GM12891 (cell line): ENCODE measurements at regions not wholly inside any gene's neighbourhood (a gene's known extent, or its start where the extent isn't known, plus 50 kb on each side); places are given as distances from the start of the nearest gene placed in this dataset.

Experiments
- DNase-seq: peaks from one replicate; pipeline ENCODE4 v3.0.0; 2011; ENCODE audit warnings: low spot score; ENCODE audit not compliant: insufficient read length
- FAIRE-seq: peaks from 2 replicates; lab custom pipeline; 2011; peaks lifted over from hg19 to GRCh38; lab: Jason Lieb, UNC
- PAX5 ChIP-seq: IDR thresholded peaks from 2 replicates; pipeline ENCODE4 v1.6.1; 2011; ENCODE audit warnings: low read length, moderate library complexity, mild to moderate bottlenecking; ENCODE audit not compliant: insufficient read depth, severe bottlenecking
- POLR2A ChIP-seq: IDR thresholded peaks from 2 replicates; pipeline ENCODE4 v1.6.1; 2011; ENCODE audit warnings: low read depth, low read length, control low read depth
- POLR2AphosphoS5 ChIP-seq: IDR thresholded peaks from 2 replicates; pipeline ENCODE4 v1.6.1; 2011; ENCODE audit warnings: low read depth, low read length, control low read depth
- POU2F2 ChIP-seq: IDR thresholded peaks from 2 replicates; pipeline ENCODE4 v1.6.1; 2011; ENCODE audit warnings: low read depth, mild to moderate bottlenecking, control low read depth, low read length, moderate library complexity
- SPI1 ChIP-seq: IDR thresholded peaks from 2 replicates; pipeline ENCODE4 v1.6.1; 2011; ENCODE audit warnings: low read depth, low read length, control low read depth
- TAF1 ChIP-seq: IDR thresholded peaks from 2 replicates; pipeline ENCODE4 v1.6.1; 2011; ENCODE audit warnings: low read depth, low read length, control low read depth

DNA sequence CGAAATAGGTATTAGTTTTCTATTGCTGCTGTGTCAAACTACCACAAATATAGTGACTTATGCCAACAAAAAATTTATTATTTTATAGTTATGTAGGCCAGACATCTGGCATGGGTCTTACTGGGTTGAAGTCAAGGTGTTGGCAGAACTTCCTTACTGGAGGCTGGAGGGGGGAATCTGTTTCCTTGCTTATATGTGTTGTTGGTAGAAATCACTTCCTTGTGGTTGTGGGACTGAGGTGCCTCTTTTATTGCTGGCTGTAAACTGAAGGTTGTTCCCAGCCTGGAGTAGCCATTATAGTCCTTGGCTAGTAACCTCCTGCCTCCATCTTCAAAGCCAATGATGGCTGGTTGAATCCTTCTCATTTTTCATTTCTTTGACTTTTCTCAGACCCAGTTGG lies 439.8 kb upstream of the EEF2KMT start:
- TF ChIP-seq TAF1 = no peak
- TF ChIP-seq POLR2AphosphoS5 = no peak
- TF ChIP-seq POU2F2 = no peak
- no peak for FAIRE-seq

DNA sequence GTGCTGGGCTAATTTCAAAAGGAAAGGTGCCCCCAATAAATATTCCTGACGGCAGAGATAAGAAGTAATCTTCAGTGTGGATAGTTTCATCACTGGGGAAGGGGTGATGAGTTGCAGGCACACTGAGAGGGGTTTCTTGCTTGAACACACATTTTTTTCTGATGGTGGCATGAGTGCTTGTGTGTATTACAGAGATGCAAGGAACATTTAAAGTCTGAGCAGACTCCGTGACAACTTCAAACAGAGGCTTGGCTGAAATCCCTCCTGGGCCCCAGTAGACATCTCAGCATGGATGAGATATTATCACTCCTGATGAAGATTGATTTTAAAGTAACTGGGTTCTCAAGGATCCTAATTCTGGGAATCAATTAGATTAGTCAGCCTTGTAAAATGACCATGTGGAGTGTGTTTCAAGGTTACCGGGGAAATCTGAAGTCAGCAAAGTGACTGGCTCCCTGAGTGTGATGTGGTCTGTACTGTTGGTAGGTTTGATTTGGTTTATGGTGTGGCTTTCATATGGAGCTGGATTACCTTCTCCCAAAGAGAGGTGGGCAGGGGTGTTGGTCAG lies 435.8 kb upstream of the EEF2KMT start:
- FAIRE-seq (no peak), DNase-seq (no peak)
- no peak for TF ChIP-seq POLR2AphosphoS5
- TF ChIP-seq TAF1 = no peak
- no peak for TF ChIP-seq PAX5
- no peak for TF ChIP-seq POLR2A

More for the DNA sequence above, 439.8 kb upstream of the EEF2KMT start:
- DNase-seq = no peak

DNA sequence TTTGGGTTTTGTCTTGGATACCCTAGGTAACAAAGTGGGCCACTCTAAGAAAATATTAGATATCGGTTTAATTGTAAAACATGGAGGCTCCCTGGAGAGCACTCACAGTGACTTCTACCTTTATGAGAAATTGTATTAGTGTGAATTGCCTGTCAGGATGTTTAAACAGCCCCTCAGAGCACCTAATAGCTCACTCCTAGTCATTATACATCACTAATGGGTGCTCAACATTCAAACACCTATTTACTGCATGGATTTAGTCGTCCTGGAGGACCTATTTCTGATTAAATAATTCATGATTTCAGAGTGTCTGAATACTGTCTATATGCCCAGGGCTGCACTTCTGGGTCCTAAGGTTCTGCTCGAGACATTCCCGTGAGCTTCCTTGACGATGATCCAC lies 430.2 kb upstream of the EEF2KMT start:
- DNase-seq (no peak), FAIRE-seq (no peak)
- TF ChIP-seq SPI1 (no peak), POLR2AphosphoS5 (no peak), TAF1 (no peak), POU2F2 (no peak), POLR2A (no peak), PAX5 (no peak)

DNA sequence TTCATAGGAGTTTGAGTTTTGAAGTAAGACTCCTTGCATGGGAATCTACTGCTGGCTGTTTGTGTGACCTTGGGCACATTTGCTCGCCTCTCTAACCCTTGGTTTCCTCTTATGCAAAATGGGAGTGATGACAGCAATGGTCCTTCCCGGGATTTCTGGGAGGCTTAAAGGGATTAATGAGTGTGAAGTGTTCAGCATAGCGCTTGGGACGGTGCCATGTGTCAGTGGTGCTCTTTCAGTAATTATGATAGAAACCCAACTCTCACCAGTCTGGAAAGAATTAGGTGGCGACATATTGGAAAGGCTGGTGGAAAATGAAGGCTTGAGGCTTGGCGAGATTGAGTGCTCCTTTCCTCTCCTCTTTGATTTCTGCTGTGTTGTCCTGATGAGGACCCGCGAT lies 429.2 kb upstream of the EEF2KMT start:
- TF ChIP-seq SPI1 (no peak), POLR2A (no peak), PAX5 (no peak), POLR2AphosphoS5 (no peak), POU2F2 (no peak), TAF1 (no peak)
- FAIRE-seq (no peak), DNase-seq (no peak)

DNA sequence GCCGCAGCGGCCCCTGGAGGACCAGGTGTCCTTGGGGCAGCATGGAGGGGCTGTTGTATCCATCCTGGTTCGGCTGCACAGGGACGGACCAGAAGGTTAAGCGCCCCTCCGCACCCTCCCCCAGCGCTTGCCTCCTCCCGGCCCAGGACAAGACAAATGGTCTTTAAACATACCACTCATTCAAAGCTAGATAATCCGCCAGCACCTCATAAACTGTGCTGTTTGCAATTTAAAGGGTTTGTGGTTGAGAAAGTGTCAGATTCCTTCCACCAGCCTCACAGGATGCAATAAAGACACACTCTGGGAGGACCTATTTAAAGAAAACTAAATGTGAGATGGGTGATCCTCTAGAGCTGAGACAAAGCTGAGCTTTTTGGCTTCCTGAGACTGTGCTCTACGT lies 426.2 kb upstream of the EEF2KMT start:
- DNase-seq = no peak
- TF ChIP-seq POU2F2 = no peak
- TF ChIP-seq PAX5 = no peak
- TF ChIP-seq POLR2AphosphoS5 = no peak
- no peak for TF ChIP-seq TAF1
- no peak for TF ChIP-seq SPI1
- TF ChIP-seq POLR2A = no peak
- no peak for FAIRE-seq

DNA sequence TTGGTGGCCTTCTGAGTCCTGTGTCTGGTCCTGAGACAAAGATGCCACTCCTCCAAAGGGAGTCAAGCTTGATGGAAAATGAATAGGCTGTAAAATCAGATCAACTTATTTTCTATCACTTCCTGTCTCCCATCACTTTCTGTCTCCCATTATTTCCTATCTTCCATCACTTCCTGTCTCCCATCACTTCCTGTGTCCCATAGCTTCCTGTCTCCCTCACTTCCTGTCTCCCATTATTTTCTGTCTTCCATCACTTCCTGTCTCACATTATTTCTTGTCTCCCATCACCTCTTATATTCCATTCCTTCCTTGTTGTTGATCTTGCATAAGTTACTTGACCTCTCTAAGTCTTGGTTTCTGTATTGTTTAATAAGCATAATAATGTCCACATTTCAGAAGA lies 418.5 kb upstream of the EEF2KMT start:
- no peak for FAIRE-seq
- DNase-seq = no peak
- no peak for TF ChIP-seq POLR2AphosphoS5
- TF ChIP-seq PAX5 = no peak
- no peak for TF ChIP-seq SPI1
- no peak for TF ChIP-seq TAF1
- TF ChIP-seq POU2F2 = no peak
- TF ChIP-seq POLR2A = no peak

DNA sequence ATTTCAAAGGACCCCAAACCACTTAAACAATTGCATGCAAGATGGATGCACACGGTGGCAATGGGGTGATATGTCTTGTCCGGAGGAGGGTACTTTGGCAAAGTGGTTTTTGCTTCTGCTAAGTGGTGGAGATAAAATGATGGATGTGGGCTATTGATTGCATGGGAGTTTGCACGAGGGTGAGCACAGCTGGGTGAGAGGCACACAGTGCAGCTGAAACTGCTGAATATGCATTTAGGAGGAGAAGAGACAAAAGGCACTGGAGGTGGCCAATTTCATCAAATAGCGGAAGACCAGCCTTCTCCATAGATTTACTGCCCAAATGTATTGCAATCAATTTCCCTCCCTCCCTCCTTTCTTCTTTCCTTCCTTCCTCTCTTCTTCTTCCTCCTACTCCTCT lies 414.4 kb upstream of the EEF2KMT start:
- TF ChIP-seq POLR2A (no peak), SPI1 (no peak), PAX5 (no peak), POU2F2 (no peak), POLR2AphosphoS5 (no peak), TAF1 (no peak)
- DNase-seq (no peak), FAIRE-seq (no peak)

DNA sequence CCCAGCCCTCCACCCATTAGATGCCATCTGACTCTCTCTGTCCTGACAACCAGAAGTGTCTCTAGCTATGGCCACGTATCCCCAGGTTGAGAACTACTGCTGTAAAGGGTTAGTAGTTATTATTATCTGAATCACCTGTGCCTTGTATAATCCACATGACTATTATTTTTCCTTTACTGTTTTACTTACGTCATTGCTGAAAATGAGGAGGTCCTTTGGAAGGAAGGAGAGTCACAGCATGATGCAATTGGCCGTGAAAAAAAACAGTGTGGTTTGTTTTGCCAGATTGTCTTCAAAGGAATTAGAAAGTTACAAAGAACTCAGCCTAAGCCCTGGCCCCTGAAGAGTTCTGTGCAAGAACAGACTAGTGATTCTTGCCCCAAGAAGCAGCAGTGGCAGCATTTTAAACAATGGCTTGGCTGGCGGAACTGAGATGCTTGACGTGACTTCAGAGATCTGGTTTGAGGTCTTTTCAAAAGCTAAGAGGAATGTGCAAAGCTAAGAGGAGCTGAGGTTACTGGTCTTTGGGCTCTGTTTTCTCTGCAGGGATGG lies 413.3 kb upstream of the EEF2KMT start:
- FAIRE-seq = no peak
- DNase-seq = no peak
- TF ChIP-seq PAX5 (no peak), POU2F2 (no peak), SPI1 (no peak), TAF1 (no peak), POLR2A (no peak), POLR2AphosphoS5 (no peak)

DNA sequence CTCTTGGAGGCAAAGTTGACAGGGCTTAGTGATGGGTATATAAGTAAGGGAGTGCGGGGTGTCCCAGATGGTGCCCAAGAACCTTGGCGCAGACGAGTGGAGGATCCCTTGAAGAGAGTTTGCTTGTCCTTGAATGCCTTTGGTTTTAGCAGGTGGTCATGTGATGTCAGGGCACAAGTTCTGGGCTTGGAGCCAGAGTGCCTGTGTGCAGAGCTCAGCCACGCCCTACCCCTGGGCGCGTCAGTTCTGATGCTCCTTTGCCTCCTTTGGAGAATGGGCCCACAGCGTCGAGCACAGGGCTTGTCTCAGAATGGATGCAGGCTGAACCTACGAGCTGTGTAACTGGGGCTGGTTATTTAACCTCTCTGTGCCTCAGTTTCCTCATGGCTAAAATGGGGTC lies 412.2 kb upstream of the EEF2KMT start:
- FAIRE-seq (no peak), DNase-seq (no peak)

DNA sequence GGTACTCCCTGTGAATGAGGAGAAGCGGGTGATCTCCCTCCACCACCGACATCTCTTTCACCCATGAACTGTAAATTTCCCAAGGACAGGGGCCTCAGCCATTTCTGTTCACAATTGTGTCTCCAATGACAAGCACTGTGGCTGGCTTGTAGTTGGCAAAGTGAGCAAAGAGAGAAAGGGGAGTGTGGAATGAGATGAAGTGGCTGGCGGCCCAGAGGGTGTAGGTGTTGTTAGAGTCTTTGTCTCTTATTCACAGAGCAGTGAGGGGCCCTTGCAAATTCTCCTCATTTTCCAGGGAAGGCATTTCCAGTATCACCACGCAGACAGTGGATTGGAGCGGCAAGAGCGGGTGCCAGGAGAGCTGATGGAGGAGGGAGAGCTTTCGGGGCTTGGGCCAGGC lies 411.7 kb upstream of the EEF2KMT start:
- FAIRE-seq (no peak), DNase-seq (no peak)
- no peak for TF ChIP-seq POU2F2
- TF ChIP-seq PAX5 = no peak
- no peak for TF ChIP-seq SPI1
- TF ChIP-seq POLR2A = no peak
- no peak for TF ChIP-seq POLR2AphosphoS5
- TF ChIP-seq TAF1 = no peak

More for the DNA sequence above, 412.2 kb upstream of the EEF2KMT start:
- TF ChIP-seq POU2F2 = no peak
- no peak for TF ChIP-seq SPI1
- no peak for TF ChIP-seq POLR2AphosphoS5
- no peak for TF ChIP-seq PAX5
